NCI-H524 treated with DMSO at 0.1 percent for 48 hours (cell line): ENCODE measurements at regions not wholly inside any gene's neighbourhood (a gene's known extent, or its start where the extent isn't known, plus 50 kb on each side); places are given as distances from the start of the nearest gene placed in this dataset.

ENCODE experiments used
- DNase-seq: peaks from one replicate; lab custom pipeline; 2025; lab: John Stamatoyannopoulos, UW

GRCh38 chr21:15370462-15370975 lies 305.7 kb upstream of the NRIP1 start:
- no peak for DNase-seq

GRCh38 chr21:15373941-15374340 lies 309.1 kb upstream of the NRIP1 start:
- DNase-seq, result no peak

- no peak for DNase-seq
Measured at GRCh38 chr21:15379776-15380175, 315.0 kb upstream of the NRIP1 start.

- DNase-seq, result no peak
Measured at GRCh38 chr21:15383588-15383987, 318.8 kb upstream of the NRIP1 start.

GRCh38 chr21:15390049-15390448 lies 325.2 kb upstream of the NRIP1 start:
- DNase-seq, result no peak

GRCh38 chr21:15397258-15397657 lies 332.5 kb upstream of the NRIP1 start:
- no peak for DNase-seq

- DNase-seq, result no peak
Measured at GRCh38 chr21:15400905-15401304, 328.9 kb upstream of the USP25 start.

- DNase-seq, result no peak
Measured at GRCh38 chr21:15401331-15401730, 328.5 kb upstream of the USP25 start.

GRCh38 chr21:15405214-15405613 lies 324.6 kb upstream of the USP25 start:
- no peak for DNase-seq

GRCh38 chr21:15406791-15407190 lies 323.0 kb upstream of the USP25 start:
- DNase-seq, result no peak

- no peak for DNase-seq
Measured at GRCh38 chr21:15407585-15407984, 322.2 kb upstream of the USP25 start.

GRCh38 chr21:15408089-15408488 lies 321.7 kb upstream of the USP25 start:
- no peak for DNase-seq

GRCh38 chr21:15409031-15409430 lies 320.8 kb upstream of the USP25 start:
- no peak for DNase-seq

- DNase-seq, result no peak
Measured at GRCh38 chr21:15410853-15411252, 318.9 kb upstream of the USP25 start.

GRCh38 chr21:15414057-15414456 lies 315.7 kb upstream of the USP25 start:
- no peak for DNase-seq

- no peak for DNase-seq
Measured at GRCh38 chr21:15415541-15416261, 314.1 kb upstream of the USP25 start.

GRCh38 chr21:15421441-15421881 lies 308.3 kb upstream of the USP25 start:
- no peak for DNase-seq

GRCh38 chr21:15421947-15422346 lies 307.8 kb upstream of the USP25 start:
- no peak for DNase-seq

GRCh38 chr21:15422783-15423182 lies 307.0 kb upstream of the USP25 start:
- DNase-seq, result no peak

GRCh38 chr21:15423676-15424445 lies 305.9 kb upstream of the USP25 start:
- DNase-seq, result no peak

GRCh38 chr21:15425049-15425448 lies 304.7 kb upstream of the USP25 start:
- no peak for DNase-seq

- DNase-seq, result no peak
Measured at GRCh38 chr21:15430023-15430422, 299.8 kb upstream of the USP25 start.

GRCh38 chr21:15430577-15430976 lies 299.2 kb upstream of the USP25 start:
- no peak for DNase-seq
